Parathyroid adenoma (tissue), 2 donors: ENCODE measurements at regions not wholly inside any gene's neighbourhood (a gene's known extent, or its start where the extent isn't known, plus 50 kb on each side); places are given as distances from the start of the nearest gene placed in this dataset.
"Not testable (repeated sequence)": the region's sequence is repeated elsewhere in the genome, so short reads cannot be mapped to it uniquely, and the experiment has no call there.

Experiments used
- H2AFZ ChIP-seq: fragments of 300-600 bp; sonication (generic); one replicate; pipeline ENCODE4 v1.7.0; 2017; ENCODE audit warnings: antibody characterized with exemption, mild to moderate bottlenecking
- H3K27ac ChIP-seq: fragments of 300-600 bp; sonication (generic); one replicate; pipeline ENCODE4 v1.7.0; 2017
- H3K27me3 ChIP-seq: fragments of 300-600 bp; sonication (generic); one replicate; pipeline ENCODE4 v1.7.0; 2017; ENCODE audit warnings: low read length; ENCODE audit not compliant: control insufficient read depth, insufficient read depth
- H3K36me3 ChIP-seq: fragments of 300-600 bp; sonication (generic); one replicate; pipeline ENCODE4 v1.7.0; 2017; ENCODE audit warnings: low read length; ENCODE audit not compliant: control insufficient read depth, insufficient read depth
- H3K4me1 ChIP-seq: fragments of 300-600 bp; sonication (generic); one replicate; pipeline ENCODE4 v1.7.0; 2017; ENCODE audit warnings: control low read depth
- H3K4me2 ChIP-seq: fragments of 300-600 bp; sonication (generic); one replicate; pipeline ENCODE4 v1.7.0; 2017; ENCODE audit warnings: low read length
- H3K4me3 ChIP-seq: fragments of 300-600 bp; sonication (generic); one replicate; pipeline ENCODE4 v1.7.0; 2017; ENCODE audit warnings: low read depth, low read length
- H3K79me2 ChIP-seq: fragments of 300-600 bp; sonication (generic); one replicate; pipeline ENCODE4 v1.7.0; 2017; ENCODE audit warnings: control low read depth
- H3K9ac ChIP-seq: fragments of 300-600 bp; sonication (generic); one replicate; pipeline ENCODE4 v1.7.0; 2017; ENCODE audit warnings: mild to moderate bottlenecking
- H3K9me3 ChIP-seq: fragments of 300-600 bp; sonication (generic); one replicate; pipeline ENCODE4 v1.7.0; 2017; ENCODE audit warnings: low read length; ENCODE audit not compliant: control insufficient read depth
- TF ChIP-seq, protein P1 (sequence below): fragments of 300-600 bp; sonication (generic); IDR thresholded peaks from one replicate; pipeline ENCODE4 v1.7.0; 2017; ENCODE audit warnings: antibody characterized with exemption, mild to moderate bottlenecking
- donor health status: primary hyperparathyroidism.

DNA sequence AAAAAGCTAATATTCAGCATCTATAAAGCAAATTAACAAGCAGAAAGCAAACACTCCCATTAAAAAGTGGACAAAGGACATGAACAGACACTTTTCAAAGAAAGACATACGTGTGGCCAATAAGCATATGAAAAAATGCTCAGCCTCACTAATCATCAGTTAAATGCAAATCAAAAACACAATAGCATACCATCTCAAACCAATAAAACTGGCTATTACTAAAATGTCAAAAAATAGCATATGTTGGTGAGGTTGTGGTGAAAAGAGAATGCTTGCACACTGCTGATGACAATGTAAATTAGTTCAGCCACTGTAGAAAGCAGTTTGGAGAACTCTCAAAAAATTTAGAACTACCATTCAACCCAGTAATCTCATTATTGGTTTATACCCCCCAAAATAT is 284.6 kb upstream of the KCND2 start:
- H3K4me1 ChIP-seq: no peaks in the 10 kb centered on the region
- no peak overlapping the region for H2AFZ ChIP-seq
- no peaks in the 10 kb centered on the region for H3K79me2 ChIP-seq
- H3K27ac ChIP-seq: no peak overlapping the region
- H3K27me3 ChIP-seq: no peaks in the 10 kb centered on the region
- no peaks in the 10 kb centered on the region for H3K36me3 ChIP-seq
- no peak overlapping the region for H3K4me2 ChIP-seq
- H3K9me3 ChIP-seq: no peaks in the 10 kb centered on the region
- H3K4me3 ChIP-seq: no peak overlapping the region
- H3K9ac ChIP-seq: no peak overlapping the region
- TF ChIP-seq, protein P1, sequence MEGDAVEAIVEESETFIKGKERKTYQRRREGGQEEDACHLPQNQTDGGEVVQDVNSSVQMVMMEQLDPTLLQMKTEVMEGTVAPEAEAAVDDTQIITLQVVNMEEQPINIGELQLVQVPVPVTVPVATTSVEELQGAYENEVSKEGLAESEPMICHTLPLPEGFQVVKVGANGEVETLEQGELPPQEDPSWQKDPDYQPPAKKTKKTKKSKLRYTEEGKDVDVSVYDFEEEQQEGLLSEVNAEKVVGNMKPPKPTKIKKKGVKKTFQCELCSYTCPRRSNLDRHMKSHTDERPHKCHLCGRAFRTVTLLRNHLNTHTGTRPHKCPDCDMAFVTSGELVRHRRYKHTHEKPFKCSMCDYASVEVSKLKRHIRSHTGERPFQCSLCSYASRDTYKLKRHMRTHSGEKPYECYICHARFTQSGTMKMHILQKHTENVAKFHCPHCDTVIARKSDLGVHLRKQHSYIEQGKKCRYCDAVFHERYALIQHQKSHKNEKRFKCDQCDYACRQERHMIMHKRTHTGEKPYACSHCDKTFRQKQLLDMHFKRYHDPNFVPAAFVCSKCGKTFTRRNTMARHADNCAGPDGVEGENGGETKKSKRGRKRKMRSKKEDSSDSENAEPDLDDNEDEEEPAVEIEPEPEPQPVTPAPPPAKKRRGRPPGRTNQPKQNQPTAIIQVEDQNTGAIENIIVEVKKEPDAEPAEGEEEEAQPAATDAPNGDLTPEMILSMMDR: no peak

DNA sequence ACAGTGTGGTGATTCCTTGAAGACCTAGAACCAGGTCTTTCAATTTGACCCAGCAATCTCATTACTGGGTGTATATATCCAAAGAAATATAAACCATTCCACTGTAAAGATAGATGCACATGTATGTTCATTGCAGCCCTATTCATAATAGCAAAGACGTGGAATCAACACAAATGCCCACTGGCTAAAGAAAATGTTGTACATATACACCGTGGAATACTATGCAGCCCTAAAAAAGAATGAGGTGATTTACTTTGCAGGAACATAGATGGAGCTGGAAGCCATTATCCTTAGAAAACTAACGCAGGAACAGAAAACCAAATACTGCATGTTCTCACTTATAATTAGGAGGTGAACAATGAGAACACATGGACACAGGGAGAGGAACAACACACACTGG is 278.0 kb upstream of the KCND2 start:
- no peak overlapping the region for H3K9ac ChIP-seq
- H3K4me1 ChIP-seq: no peaks in the 10 kb centered on the region
- H3K27ac ChIP-seq: no peak overlapping the region
- no peak overlapping the region for H3K4me3 ChIP-seq
- H2AFZ ChIP-seq: no peak overlapping the region
- no peaks in the 10 kb centered on the region for H3K27me3 ChIP-seq
- H3K79me2 ChIP-seq: no peaks in the 10 kb centered on the region
- no peak overlapping the region for H3K4me2 ChIP-seq
- no peaks in the 10 kb centered on the region for H3K36me3 ChIP-seq
- no peaks in the 10 kb centered on the region for H3K9me3 ChIP-seq
- TF ChIP-seq, protein P1: no peak

DNA sequence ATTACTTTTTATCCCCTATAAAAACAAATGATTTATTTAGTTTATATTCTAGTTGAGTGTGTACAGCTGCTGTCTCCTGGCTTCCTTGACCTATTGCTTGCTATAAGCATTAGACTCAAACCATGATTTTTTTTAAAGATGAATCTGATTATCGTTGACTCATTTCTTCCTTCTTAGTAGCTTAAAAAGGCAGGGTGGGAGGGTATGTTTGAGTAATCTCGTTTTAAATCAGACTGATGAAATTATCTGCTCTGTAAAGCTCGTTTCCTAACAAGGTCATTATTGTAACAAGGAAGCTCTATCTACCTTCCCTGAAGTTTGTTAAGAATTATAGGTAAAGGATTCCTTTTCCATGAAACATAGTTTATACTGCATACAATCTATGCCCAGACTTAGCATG is 276.3 kb upstream of the KCND2 start:
- Histone ChIP-seq H3K4me3 (no peak overlapping the region), H2AFZ (no peak overlapping the region), H3K36me3 (no peaks in the 10 kb centered on the region), H3K79me2 (no peaks in the 10 kb centered on the region), H3K9me3 (no peaks in the 10 kb centered on the region), H3K27me3 (no peaks in the 10 kb centered on the region), H3K9ac (no peak overlapping the region), H3K4me1 (no peaks in the 10 kb centered on the region), H3K4me2 (no peak overlapping the region), H3K27ac (no peak overlapping the region)
- TF ChIP-seq, protein P1: no peak

DNA sequence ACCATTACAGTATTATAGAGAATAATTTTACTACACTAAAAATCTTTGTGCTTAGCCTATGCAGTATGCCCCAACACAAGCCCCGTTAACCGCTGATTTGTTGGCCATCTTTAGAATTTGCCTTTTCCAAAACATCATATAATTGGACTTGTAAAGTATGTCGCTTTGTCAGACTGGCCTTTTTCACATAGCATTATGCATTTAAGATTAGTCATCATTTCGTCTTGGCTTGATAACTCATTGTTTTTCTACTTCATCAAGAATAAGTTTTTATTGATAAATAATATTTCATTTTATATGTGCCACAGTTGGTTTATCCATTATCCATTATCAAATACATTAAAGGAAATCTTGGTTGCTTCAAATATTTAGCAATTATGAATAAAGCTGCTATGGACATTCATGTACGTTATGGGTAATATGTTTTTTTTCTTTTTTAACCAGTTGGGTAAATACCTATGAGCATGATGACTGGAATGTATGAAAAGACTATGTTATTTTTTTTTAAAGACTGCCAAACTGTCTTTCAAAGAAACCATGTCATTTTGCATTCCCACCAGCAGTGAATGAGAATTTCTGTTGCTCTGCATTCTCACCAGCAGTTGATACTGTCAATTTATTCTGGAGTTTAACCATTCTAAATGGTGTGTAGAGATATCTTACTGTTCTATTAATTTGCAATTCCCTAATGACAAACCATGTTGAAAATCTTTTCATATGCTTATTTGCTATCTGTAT is 273.1 kb upstream of the KCND2 start:
- Histone ChIP-seq H3K36me3 (no peaks in the 10 kb centered on the region), H3K4me1 (no peaks in the 10 kb centered on the region), H3K4me2 (no peak overlapping the region), H3K79me2 (no peaks in the 10 kb centered on the region), H3K27me3 (no peaks in the 10 kb centered on the region), H3K4me3 (no peak overlapping the region), H3K9ac (no peak overlapping the region), H2AFZ (no peak overlapping the region), H3K9me3 (no peaks in the 10 kb centered on the region), H3K27ac (no peak overlapping the region)
- TF ChIP-seq, protein P1: no peak

DNA sequence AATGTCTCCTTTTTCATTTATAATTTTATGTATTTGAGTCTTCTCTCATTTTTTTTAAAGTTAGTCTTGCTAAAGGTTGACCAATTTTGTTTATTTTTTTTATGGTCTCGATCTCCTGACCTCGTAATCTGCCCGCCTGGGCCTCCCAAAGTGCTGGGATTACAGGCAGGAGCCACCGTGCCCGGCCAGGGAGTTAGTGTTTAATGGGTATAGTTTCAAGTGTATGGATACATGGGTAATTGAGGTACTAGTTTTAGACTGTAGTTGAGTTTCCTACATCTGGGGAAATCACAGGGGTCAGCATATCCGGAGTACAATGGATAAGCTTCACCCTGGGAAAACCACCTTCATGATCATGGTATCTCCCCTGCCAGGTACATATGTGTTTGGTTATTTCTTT is 267.3 kb upstream of the KCND2 start:
- H3K4me2 ChIP-seq: no peak overlapping the region
- no peak overlapping the region for H3K4me3 ChIP-seq
- H2AFZ ChIP-seq: no peak overlapping the region
- no peaks in the 10 kb centered on the region for H3K79me2 ChIP-seq
- no peak overlapping the region for H3K9ac ChIP-seq
- TF ChIP-seq, protein P1: no peak
- no peaks in the 10 kb centered on the region for H3K9me3 ChIP-seq
- H3K27ac ChIP-seq: no peak overlapping the region
- no peaks in the 10 kb centered on the region for H3K4me1 ChIP-seq
- no peaks in the 10 kb centered on the region for H3K36me3 ChIP-seq
- H3K27me3 ChIP-seq: no peaks in the 10 kb centered on the region

DNA sequence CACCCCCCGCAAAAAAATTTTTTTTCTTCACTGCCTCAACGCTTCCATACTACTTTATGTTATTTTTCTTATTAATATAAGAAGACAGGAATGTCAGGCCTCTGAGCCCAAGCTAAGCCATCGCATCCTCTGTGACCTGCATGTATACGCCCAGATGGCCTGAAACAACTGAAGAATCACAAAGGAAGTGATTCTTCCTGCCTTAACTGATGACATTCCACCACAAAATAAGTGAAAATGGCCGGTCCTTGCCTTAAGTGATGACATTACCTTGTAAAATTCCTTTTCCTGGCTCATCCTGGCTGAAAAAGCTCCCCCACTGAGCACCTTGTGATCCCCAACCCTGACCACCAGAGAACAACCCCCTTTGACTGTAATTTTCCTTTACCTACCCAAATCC is 258.7 kb upstream of the KCND2 start:
- H3K9me3 ChIP-seq, H3K79me2 ChIP-seq, H3K4me2 ChIP-seq, H3K4me3 ChIP-seq, H3K4me1 ChIP-seq, H2AFZ ChIP-seq, H3K9ac ChIP-seq, H3K27me3 ChIP-seq, H3K27ac ChIP-seq, H3K36me3 ChIP-seq: not testable (repeated sequence)
